Right lobe of liver (tissue), 6 donors: ENCODE measurements at regions not wholly inside any gene's neighbourhood (a gene's known extent, or its start where the extent isn't known, plus 50 kb on each side); places are given as distances from the start of the nearest gene placed in this dataset.
A peak's percentile ranks its signal among the peaks of the same experiment; 100 is the strongest.

ENCODE experiments used
- ATAC-seq, 4 donors: fragments of 200-7000 bp; cut with Tn5 transposase; one replicate each; pipeline ENCODE4 v1.9.1; 2020; ENCODE audit warnings: mild to moderate bottlenecking in 4 of 4, moderate library complexity in 4 of 4
- DNase-seq, 3 donors: peaks; one replicate each; pipeline ENCODE4 v3.0.0-alpha.2; 2020
- H3K27ac ChIP-seq, 3 donors: fragments of 200-600 bp; one replicate each; pipeline ENCODE4 v1.8.0; 2022
- H3K27me3 ChIP-seq, 2 donors: fragments of 200-600 bp; one replicate each; pipeline ENCODE4 v1.8.0; 2022
- H3K36me3 ChIP-seq, 4 donors: fragments of 200-600 bp; sonication (generic) in 1 of 4; one replicate each; pipeline versions ENCODE4 v1.5.1 to v1.8.0; 2017 to 2022; ENCODE audit warnings: control low read depth in 1 of 4
- H3K4me1 ChIP-seq, 4 donors: fragments of 200-600 bp; sonication (generic) in 1 of 4; one replicate each; pipeline versions ENCODE4 v1.5.1 to v1.8.0; 2017 to 2022; ENCODE audit warnings: control low read depth in 1 of 4
- H3K4me3 ChIP-seq, 3 donors: fragments of 200-600 bp; one replicate each; pipeline ENCODE4 v1.8.0; 2022
- H3K9me3 ChIP-seq, 4 donors: fragments of 200-600 bp; sonication (generic) in 1 of 4; one replicate each; pipeline versions ENCODE4 v1.5.1 to v1.8.0; 2017 to 2022; ENCODE audit warnings: control low read depth in 1 of 4
- CTCF ChIP-seq, 4 donors: fragments of 200-600 bp in 3 of 4; fragments of 450-650 bp in 1 of 4; IDR thresholded peaks; one replicate each; pipeline versions ENCODE4 v1.5.1 to v1.8.0; 2016 to 2022; ENCODE audit warnings: antibody characterized with exemption in 4 of 4, mild to moderate bottlenecking in 2 of 4
- POLR2A ChIP-seq: fragments of 450-650 bp; IDR thresholded peaks from one replicate; pipeline ENCODE4 v1.6.1; 2017; ENCODE audit warnings: antibody characterized with exemption, mild to moderate bottlenecking
- WGBS: methylation state at CpG from one replicate; pipeline ENCODE4 v1.1.6; 2018; ENCODE audit warnings: low coverage, low lambda C conversion rate; ENCODE audit not compliant: insufficient coverage; ENCODE audit errors: missing lambda C conversion rate; 5-methylcytosine and 5-hydroxymethylcytosine counted together
- intact Hi-C, 2 donors: fragments of 100-400 bp; cut with DNase I; formaldehyde crosslinking; loops; one replicate each; pipeline versions ENCODE4 v1.11.2 to v1.14.1; 2022
- donor health status: DM: no; HTN: yes; CAD: no.
- donor health status: DM: no; HTN: no; CAD: no.
- donor health status: DM: no; HTN: no; CAD: no.
- donor health status: DM: no; HTN: yes; CAD: no.
- donor health status: DM: no; HTN: yes; CAD: no.

- no peak for DNase-seq
- TF ChIP-seq CTCF (IDR thresholded peaks at IDR 0.05) (no peak), POLR2A (no peak)
- H3K36me3 ChIP-seq = no peaks in the 10 kb centered on the region
- H3K9me3 ChIP-seq = no peaks in the 10 kb centered on the region
- ATAC-seq = no peak
- intact Hi-C loops = no loop called here
- H3K27ac ChIP-seq = no peak overlapping the region
- 55% methylated on average over 3 of the region's 3 CpGs for WGBS
- no peaks in the 10 kb centered on the region for H3K4me1 ChIP-seq
- no peaks in the 10 kb centered on the region for H3K27me3 ChIP-seq
- H3K4me3 ChIP-seq = no peak overlapping the region
Observed at GRCh38 chr17:63138713-63139112, 172.7 kb downstream of the TANC2 start.

DNA sequence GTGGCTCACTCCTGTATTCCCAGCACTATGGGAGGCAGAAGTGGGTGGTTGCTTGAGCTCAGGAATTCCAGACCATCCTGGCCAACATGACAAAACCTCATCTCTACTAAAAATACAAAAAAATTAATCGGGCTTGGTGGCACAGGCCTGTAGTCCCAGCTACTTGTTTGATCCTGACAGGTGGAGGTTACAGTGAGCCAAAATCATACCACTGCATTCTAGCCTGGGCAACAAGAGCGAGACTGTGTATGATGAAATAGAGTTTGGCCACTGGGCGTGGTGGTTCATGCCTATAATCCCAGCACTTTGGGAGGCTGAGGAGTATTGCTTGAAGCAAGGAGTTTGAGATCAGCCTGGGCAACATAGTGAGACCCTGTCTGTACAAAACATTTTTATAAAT, 173.3 kb downstream of the TANC2 start:
- ATAC-seq (no peak), DNase-seq (no peak)
- no peaks in the 10 kb centered on the region for H3K9me3 ChIP-seq
- H3K36me3 ChIP-seq = no peaks in the 10 kb centered on the region
- intact Hi-C loops = no loop called here
- WGBS = 88% methylated on average over 3 of the region's 3 CpGs
- H3K27ac ChIP-seq = no peak overlapping the region
- no peaks in the 10 kb centered on the region for H3K4me1 ChIP-seq
- no peaks in the 10 kb centered on the region for H3K27me3 ChIP-seq
- H3K4me3 ChIP-seq = no peak overlapping the region
- TF ChIP-seq CTCF (IDR thresholded peaks at IDR 0.05) = no peak
- TF ChIP-seq POLR2A = no peak

- H3K4me1 ChIP-seq = no peaks in the 10 kb centered on the region
- no peaks in the 10 kb centered on the region for H3K27me3 ChIP-seq
- DNase-seq (no peak), ATAC-seq (peak in 2 of 4 donors; percentile 25 to 46)
- H3K36me3 ChIP-seq = no peaks in the 10 kb centered on the region
- TF ChIP-seq POLR2A = no peak
- no peak for TF ChIP-seq CTCF (IDR thresholded peaks at IDR 0.05)
- 6% methylated on average over 1 of the region's 1 CpG for WGBS
- intact Hi-C loops = no loop called here
- H3K9me3 ChIP-seq = no peaks in the 10 kb centered on the region
- no peak overlapping the region for H3K4me3 ChIP-seq
- H3K27ac ChIP-seq = no peak overlapping the region
Observed at GRCh38 chr17:63140255-63140654, 174.2 kb downstream of the TANC2 start.

DNA sequence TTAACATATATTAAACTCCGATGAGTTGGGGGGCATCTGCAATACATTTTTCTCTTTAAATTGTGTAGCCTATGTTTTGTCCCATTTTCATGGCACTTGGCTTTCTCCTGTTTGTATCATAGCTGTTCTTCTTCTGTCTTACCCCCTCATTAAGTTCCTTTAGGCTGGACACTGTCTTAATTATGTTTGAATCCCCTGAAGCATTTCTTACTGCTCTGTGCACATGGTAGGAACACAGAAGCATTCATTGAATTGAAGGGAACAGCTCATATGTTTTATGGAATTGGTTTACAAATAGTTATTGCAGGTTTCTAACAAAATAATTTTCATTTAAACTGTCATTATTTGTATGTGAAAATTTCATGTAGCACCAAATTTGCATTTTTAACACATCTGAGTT, 176.8 kb downstream of the TANC2 start:
- WGBS = 100% methylated on average over 1 of the region's 1 CpG
- TF ChIP-seq CTCF (IDR thresholded peaks at IDR 0.05) = no peak
- no peak for TF ChIP-seq POLR2A
- Histone ChIP-seq H3K4me3 (no peak overlapping the region), H3K27me3 (no peaks in the 10 kb centered on the region), H3K27ac (no peak overlapping the region), H3K36me3 (no peaks in the 10 kb centered on the region), H3K9me3 (no peaks in the 10 kb centered on the region), H3K4me1 (no peaks in the 10 kb centered on the region)
- ATAC-seq = no peak
- DNase-seq = no peak
- intact Hi-C loops = no loop called here

GRCh38 chr17:63150490-63150889, 184.5 kb downstream of the TANC2 start:
- intact Hi-C loops = no loop called here
- DNase-seq = no peak
- Histone ChIP-seq H3K4me1 (no peaks in the 10 kb centered on the region), H3K36me3 (no peaks in the 10 kb centered on the region), H3K9me3 (no peaks in the 10 kb centered on the region), H3K27ac (no peak overlapping the region), H3K27me3 (no peaks in the 10 kb centered on the region), H3K4me3 (no peak overlapping the region)
- ATAC-seq = no peak
- TF ChIP-seq CTCF (IDR thresholded peaks at IDR 0.05) (no peak), POLR2A (no peak)
- 86% methylated on average over 1 of the region's 1 CpG for WGBS
